GM12878 (cell line): ENCODE measurements at regions not wholly inside any gene's neighbourhood (a gene's known extent, or its start where the extent isn't known, plus 50 kb on each side); places are given as distances from the start of the nearest gene placed in this dataset.

Source experiments
- ATAC-seq: fragments of 200-7000 bp; cut with Tn5 transposase; 3 replicates; pipeline ENCODE4 v1.9.1; 2020; ENCODE audit warnings: mild to moderate bottlenecking, moderate library complexity
- BruUV-seq: library from RNA; stranded (reverse); fragments of 400-500 nt; replicated peaks from 2 replicates; lab custom pipeline; 2021; lab: Mats Ljungman, UMichigan
- CTCF ChIA-PET: fragments of 300-600 bp; sonication (Branson Sonifier 250); formaldehyde crosslinking; extraction: SDS; loops from one replicate; lab custom pipeline; 2021; ENCODE audit warnings: inconsistent platforms; lab: Yijun Ruan, JAX
- POLR2A ChIA-PET: fragments of 350-600 bp; formaldehyde crosslinking; extraction: SDS; loops from one replicate; lab custom pipeline; 2021; ENCODE audit warnings: inconsistent platforms; lab: Charles Lee
- RAD21 ChIA-PET: fragments of 300-600 bp; sonication (Branson Sonifier 250); formaldehyde crosslinking; loops from one replicate; lab custom pipeline; 2023; ENCODE audit warnings: antibody characterized with exemption; ENCODE audit not compliant: unreplicated experiment; lab: Charles Lee
- SMC1A ChIA-PET: fragments of 300-600 bp; sonication (Branson Sonifier 250); formaldehyde crosslinking; loops from one replicate; lab custom pipeline; 2023; ENCODE audit not compliant: unreplicated experiment, uncharacterized antibody; lab: Charles Lee
- DNase-seq: peaks from one replicate; pipeline ENCODE4 v3.0.0-alpha.2; 2011; ENCODE audit warnings: low read depth, low spot score
- FAIRE-seq: peaks from 3 replicates; lab custom pipeline; 2011; peaks lifted over from hg19 to GRCh38; lab: Jason Lieb, UNC
- H2AFZ ChIP-seq: 2 replicates; pipeline ENCODE4 v1.6.0; 2011; ENCODE audit warnings: low read depth, low read length, control low read depth; ENCODE audit not compliant: control insufficient read depth
- H3K27ac ChIP-seq: 2 replicates; pipeline ENCODE4 v1.5.1; 2011; ENCODE audit warnings: control low read depth; ENCODE audit not compliant: control insufficient read depth, insufficient read depth
- H3K27me3 ChIP-seq, 2 experiments: replicated peaks in 1 of 2; 2 replicates each; pipeline versions ENCODE4 v1.6.0 to v1.6.1; 2011; ENCODE audit warnings: low read length in 1 of 2; ENCODE audit not compliant: control insufficient read depth in 2 of 2, insufficient read depth in 2 of 2
- H3K36me3 ChIP-seq, 2 experiments: 2 replicates each; pipeline ENCODE4 v1.5.1; 2011; ENCODE audit warnings: low read length in 1 of 2; ENCODE audit not compliant: control insufficient read depth in 2 of 2, insufficient read depth in 2 of 2
- H3K4me1 ChIP-seq: 2 replicates; pipeline ENCODE4 v1.6.1; 2011; ENCODE audit warnings: mild to moderate bottlenecking, low read length, moderate library complexity, mixed read lengths; ENCODE audit not compliant: control insufficient read depth, insufficient read depth
- H3K4me2 ChIP-seq: 2 replicates; pipeline ENCODE4 v1.6.0; 2011; ENCODE audit warnings: control low read depth; ENCODE audit not compliant: control insufficient read depth, insufficient read depth
- H3K4me3 ChIP-seq: fragments of 200-600 bp; sonication (generic); 2 replicates; pipeline ENCODE4 v1.5.1; 2016
- H3K79me2 ChIP-seq: 2 replicates; pipeline ENCODE4 v1.6.0; 2011; ENCODE audit warnings: low read length; ENCODE audit not compliant: control insufficient read depth, insufficient read depth
- H3K9ac ChIP-seq: 2 replicates; pipeline ENCODE4 v1.8.0; 2011; ENCODE audit warnings: low read length, control low read depth, mixed read lengths; ENCODE audit not compliant: control insufficient read depth, insufficient read depth
- H3K9me3 ChIP-seq: replicated peaks from 3 replicates; pipeline ENCODE4 v1.5.1; 2011; ENCODE audit warnings: mild to moderate bottlenecking, low read length; ENCODE audit not compliant: control insufficient read depth, insufficient read depth
- H4K20me1 ChIP-seq: 2 replicates; pipeline ENCODE4 v1.6.0; 2011; ENCODE audit not compliant: control insufficient read depth, insufficient read depth
- BHLHE40 ChIP-seq, 2 experiments: fragments of 450-650 bp in 1 of 2; IDR thresholded peaks; 2 replicates each; pipeline ENCODE4 v1.6.1; 2011 to 2017; ENCODE audit warnings: low read depth in 2 of 2, borderline replicate concordance in 1 of 2, improper control_type of control experiment in 1 of 2, low read length in 1 of 2, mild to moderate bottlenecking in 1 of 2
- FOS ChIP-seq: IDR thresholded peaks from 3 replicates; pipeline ENCODE4 v1.6.1; 2011; ENCODE audit warnings: borderline replicate concordance; ENCODE audit not compliant: insufficient read length; ENCODE audit errors: extremely low read depth
- HCFC1 ChIP-seq: fragments of 150-350 bp; IDR thresholded peaks from 2 replicates; pipeline ENCODE4 v1.6.1; 2014; ENCODE audit warnings: low read length
- IKZF2 ChIP-seq, 2 experiments: fragments of 450-650 bp; IDR thresholded peaks; 2 replicates each; pipeline ENCODE4 v1.6.1; 2017; ENCODE audit warnings: mild to moderate bottlenecking in 2 of 2, moderate library complexity in 2 of 2
- MTA3 ChIP-seq: IDR thresholded peaks from 2 replicates; pipeline ENCODE4 v1.6.1; 2012; ENCODE audit warnings: low read length, inconsistent platforms, borderline replicate concordance
- NFXL1 ChIP-seq: fragments of 450-650 bp; IDR thresholded peaks from 2 replicates; pipeline ENCODE4 v1.6.1; 2017; ENCODE audit warnings: antibody characterized with exemption, mild to moderate bottlenecking, borderline replicate concordance
- NFYB ChIP-seq: IDR thresholded peaks from 2 replicates; pipeline ENCODE4 v1.6.1; 2011; ENCODE audit warnings: low read depth, mild to moderate bottlenecking, low read length, improper control_type of control experiment, moderate library complexity; ENCODE audit not compliant: insufficient read depth
- NR2C2 ChIP-seq: IDR thresholded peaks from 2 replicates; pipeline ENCODE4 v1.6.1; 2011; ENCODE audit warnings: borderline replicate concordance, low read depth; ENCODE audit not compliant: control insufficient read depth, insufficient read length
- NR2F1 ChIP-seq: fragments of 450-650 bp; conservative IDR thresholded peaks from 2 replicates; pipeline ENCODE4 v1.6.1; 2017; ENCODE audit warnings: mild to moderate bottlenecking
- PAX8 ChIP-seq: fragments of 450-650 bp; IDR thresholded peaks from 2 replicates; pipeline ENCODE4 v1.6.1; 2017; ENCODE audit warnings: mild to moderate bottlenecking, moderate library complexity
- RELA ChIP-seq: fragments of 450-650 bp; IDR thresholded peaks from 2 replicates; pipeline ENCODE4 v1.8.0; 2014; ENCODE audit warnings: borderline replicate concordance; ENCODE audit not compliant: partially characterized antibody
- TAF1 ChIP-seq: IDR thresholded peaks from 2 replicates; pipeline ENCODE4 v1.6.1; 2011; ENCODE audit warnings: mild to moderate bottlenecking, low read depth, low read length, borderline replicate concordance
- WGBS: methylation state at CpG from one replicate; pipeline ENCODE4 v1.1.6; 2016; ENCODE audit warnings: low lambda C conversion rate; ENCODE audit not compliant: insufficient replicate concordance, insufficient coverage; ENCODE audit errors: missing lambda C conversion rate; 5-methylcytosine and 5-hydroxymethylcytosine counted together
- in situ Hi-C: fragments of 300-500 bp; cut with MboI; formaldehyde crosslinking; loops from 9 replicates; pipeline ENCODE4 v1.14.3; 2018; ENCODE audit warnings: mixed read lengths
- intact Hi-C: fragments of 100-400 bp; cut with micrococcal nuclease; formaldehyde crosslinking; loops from one replicate; pipeline ENCODE4 v1.14.2; 2022; ENCODE audit not compliant: unreplicated experiment

GRCh38 chr2:144603334-144603733, 83.4 kb upstream of the ZEB2 start:
- Histone ChIP-seq H3K9ac (no peak overlapping the region), H3K36me3 (no peaks in the 10 kb centered on the region), H3K4me1 (no peaks in the 10 kb centered on the region), H3K9me3 (no peaks in the 10 kb centered on the region; the same call in 1 of the 3 replicates), H3K27ac (no peak overlapping the region), H3K4me2 (no peak overlapping the region), H3K4me3 (no peak overlapping the region), H2AFZ (no peak overlapping the region), H3K79me2 (no peaks in the 10 kb centered on the region), H3K27me3 (peaks cover 0 to 2% of the 10 kb centered on the region in 2 experiments; a peak in 1 of 4 replicates), H4K20me1 (no peaks in the 10 kb centered on the region)
- SMC1A ChIA-PET: no interaction called here
- RAD21 ChIA-PET: no interaction called here
- POLR2A ChIA-PET: no interaction called here
- no TSS peak for BruUV-seq
- DNase-seq (no peak), FAIRE-seq (no peak), ATAC-seq (no peak)
- WGBS: 0% methylated on average over 2 of the region's 2 CpGs
- no peak for TF ChIP-seq HCFC1
- TF ChIP-seq NR2C2: no peak
- TF ChIP-seq NFYB: no peak
- TF ChIP-seq FOS: no peak
- TF ChIP-seq IKZF2 (IDR thresholded peaks at IDR 0.05): no peak
- TF ChIP-seq NR2F1: no peak
- no peak for TF ChIP-seq RELA
- TF ChIP-seq NFXL1: no peak
- no peak for TF ChIP-seq MTA3
- no peak for TF ChIP-seq TAF1
- TF ChIP-seq BHLHE40 (IDR thresholded peaks at IDR 0.05; ENCODE audit: borderline replicate concordance in 1 of 2, low read depth in 2 of 2, low read length in 1 of 2): no peak
- no peak for TF ChIP-seq PAX8
- CTCF ChIA-PET: no interaction called here
- in situ Hi-C loops (no loop called here), intact Hi-C loops (no loop called here)
